C4-2B (cell line): ENCODE measurements at regions not wholly inside any gene's neighbourhood (a gene's known extent, or its start where the extent isn't known, plus 50 kb on each side); places are given as distances from the start of the nearest gene placed in this dataset.

ENCODE experiments used
- H3K27ac ChIP-seq: fragments of 450-650 bp; 2 replicates; pipeline ENCODE4 v1.5.1; 2017
- ZFX ChIP-seq: fragments of 450-650 bp; IDR thresholded peaks from 2 replicates; pipeline ENCODE4 v1.6.1; 2017
- TF ChIP-seq, protein P1 (sequence below): fragments of 450-650 bp; conservative IDR thresholded peaks from 2 replicates; pipeline ENCODE4 v1.5.1; 2017; ENCODE audit warnings: mild to moderate bottlenecking

DNA sequence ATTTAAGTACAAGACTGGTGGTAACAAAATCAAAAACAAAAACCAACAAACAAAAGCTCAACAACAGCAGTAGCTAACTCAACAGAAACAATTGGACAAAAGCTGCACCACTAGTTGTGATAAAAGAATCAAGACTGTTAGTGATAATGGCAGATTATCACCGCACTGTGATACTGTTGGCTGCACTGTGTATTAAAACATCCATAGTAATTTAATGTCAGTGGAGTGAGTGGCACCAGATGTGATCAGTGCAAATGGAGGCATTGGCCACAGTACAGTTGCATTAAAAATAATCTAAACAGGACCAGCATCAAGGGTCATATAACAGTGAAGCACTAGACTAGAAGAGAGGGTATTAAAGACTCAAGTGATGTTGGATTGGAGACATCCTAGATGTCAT lies 1341.3 kb downstream of the MRPL39 start:
- no peak overlapping the region for H3K27ac ChIP-seq
- TF ChIP-seq, protein P1, sequence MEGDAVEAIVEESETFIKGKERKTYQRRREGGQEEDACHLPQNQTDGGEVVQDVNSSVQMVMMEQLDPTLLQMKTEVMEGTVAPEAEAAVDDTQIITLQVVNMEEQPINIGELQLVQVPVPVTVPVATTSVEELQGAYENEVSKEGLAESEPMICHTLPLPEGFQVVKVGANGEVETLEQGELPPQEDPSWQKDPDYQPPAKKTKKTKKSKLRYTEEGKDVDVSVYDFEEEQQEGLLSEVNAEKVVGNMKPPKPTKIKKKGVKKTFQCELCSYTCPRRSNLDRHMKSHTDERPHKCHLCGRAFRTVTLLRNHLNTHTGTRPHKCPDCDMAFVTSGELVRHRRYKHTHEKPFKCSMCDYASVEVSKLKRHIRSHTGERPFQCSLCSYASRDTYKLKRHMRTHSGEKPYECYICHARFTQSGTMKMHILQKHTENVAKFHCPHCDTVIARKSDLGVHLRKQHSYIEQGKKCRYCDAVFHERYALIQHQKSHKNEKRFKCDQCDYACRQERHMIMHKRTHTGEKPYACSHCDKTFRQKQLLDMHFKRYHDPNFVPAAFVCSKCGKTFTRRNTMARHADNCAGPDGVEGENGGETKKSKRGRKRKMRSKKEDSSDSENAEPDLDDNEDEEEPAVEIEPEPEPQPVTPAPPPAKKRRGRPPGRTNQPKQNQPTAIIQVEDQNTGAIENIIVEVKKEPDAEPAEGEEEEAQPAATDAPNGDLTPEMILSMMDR: no peak
- TF ChIP-seq ZFX: no peak

GRCh38 chr21:24260751-24261150 lies 1346.5 kb downstream of the MRPL39 start:
- H3K27ac ChIP-seq: no peak overlapping the region
- TF ChIP-seq, protein P1: no peak
- no peak for TF ChIP-seq ZFX

DNA sequence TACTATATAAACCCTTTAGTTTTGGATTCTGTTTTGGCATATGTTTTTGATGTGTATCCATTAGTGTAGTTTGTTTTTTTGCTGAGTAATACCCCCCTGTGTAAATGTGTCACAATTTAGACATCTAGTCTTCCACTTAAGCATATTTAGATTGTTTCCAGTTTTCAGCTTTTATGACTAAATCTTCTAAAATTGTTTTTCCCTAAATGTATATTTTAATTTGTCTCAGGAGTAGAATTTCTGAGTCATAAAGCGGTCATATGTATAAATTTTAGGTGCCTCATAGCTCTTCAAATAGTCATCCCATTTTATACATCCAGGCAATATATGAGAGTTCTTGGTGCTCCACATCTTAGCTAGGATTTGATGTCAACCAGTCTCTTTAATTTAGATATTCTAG lies 1348.0 kb downstream of the MRPL39 start:
- no peak overlapping the region for H3K27ac ChIP-seq
- TF ChIP-seq ZFX: no peak
- TF ChIP-seq, protein P1: no peak

DNA sequence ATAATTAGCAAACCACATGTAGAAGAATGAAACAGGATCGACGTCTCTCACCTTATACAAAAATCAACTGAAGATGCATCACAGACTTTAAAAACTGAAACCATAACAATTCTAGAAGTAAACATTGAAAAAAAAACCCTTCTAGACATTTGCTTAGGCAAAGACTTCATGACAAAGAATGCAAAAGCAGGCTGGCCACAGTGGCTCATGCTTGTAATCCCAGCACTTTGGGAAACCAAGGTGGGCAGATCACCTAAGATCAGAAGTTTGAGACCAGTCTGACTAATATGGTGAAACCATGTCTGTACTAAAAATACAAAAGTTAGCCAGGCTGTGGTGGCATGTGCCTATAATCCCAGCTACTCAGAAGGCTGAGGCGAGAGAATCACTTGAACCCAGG lies 1351.7 kb downstream of the MRPL39 start:
- TF ChIP-seq, protein P1: no peak
- no peak for TF ChIP-seq ZFX
- H3K27ac ChIP-seq: no peak overlapping the region

DNA sequence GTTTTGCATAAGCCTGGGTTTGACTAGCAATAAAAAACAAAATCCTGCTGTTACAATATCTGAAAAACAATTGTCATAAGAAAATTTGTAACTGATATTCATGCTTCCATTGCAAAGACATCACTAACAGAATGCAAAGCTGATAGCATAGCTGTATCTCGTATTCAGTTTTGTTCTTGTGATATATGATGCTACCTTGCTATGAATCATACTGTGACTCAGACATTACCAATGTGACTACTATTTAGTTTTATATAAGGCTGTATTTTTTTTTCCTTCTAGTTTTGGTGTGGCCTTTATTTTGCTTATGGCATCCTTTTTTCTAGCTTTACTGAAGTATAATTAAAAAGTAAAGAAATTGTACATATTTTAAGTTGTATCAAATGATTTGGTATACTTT lies 1381.8 kb downstream of the MRPL39 start:
- H3K27ac ChIP-seq: no peak overlapping the region
- TF ChIP-seq, protein P1: no peak
- TF ChIP-seq ZFX: no peak

DNA sequence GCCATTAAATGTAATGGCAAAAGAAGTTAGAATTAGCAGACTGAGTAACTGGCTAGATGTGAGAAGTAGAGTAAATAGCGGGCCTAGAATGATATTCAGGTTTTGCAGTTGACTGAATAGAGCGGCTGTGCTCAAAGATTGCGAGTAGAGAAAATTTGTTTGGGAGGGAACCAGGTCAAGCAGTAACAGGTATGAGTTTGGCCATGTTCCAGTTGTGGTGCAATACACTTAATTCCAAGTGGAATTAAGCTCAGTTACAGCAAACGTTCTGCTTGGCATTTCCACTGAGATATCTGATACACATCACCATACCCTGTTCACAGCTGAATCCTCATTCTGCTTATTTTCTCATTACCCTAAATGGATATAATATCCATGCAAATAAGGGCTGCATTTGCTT lies 1382.9 kb downstream of the MRPL39 start:
- TF ChIP-seq, protein P1: no peak
- no peak for TF ChIP-seq ZFX
- H3K27ac ChIP-seq: no peak overlapping the region

- no peak overlapping the region for H3K27ac ChIP-seq
- TF ChIP-seq ZFX: no peak
- TF ChIP-seq, protein P1: no peak
Measured at GRCh38 chr21:24223624-24224023, 1383.7 kb downstream of the MRPL39 start.

GRCh38 chr21:24222676-24223075 lies 1384.6 kb downstream of the MRPL39 start:
- TF ChIP-seq, protein P1: no peak
- no peak for TF ChIP-seq ZFX
- H3K27ac ChIP-seq: no peak overlapping the region
